GM12873 (cell line): ENCODE measurements at regions not wholly inside any gene's neighbourhood (a gene's known extent, or its start where the extent isn't known, plus 50 kb on each side); places are given as distances from the start of the nearest gene placed in this dataset.

Experiments
- CTCF ChIP-seq: IDR thresholded peaks from 2 replicates; pipeline ENCODE4 v1.5.1; 2012; ENCODE audit warnings: low read depth, mild to moderate bottlenecking, moderate library complexity, low read length, control low read depth; ENCODE audit not compliant: insufficient read depth; ENCODE audit errors: missing control alignments

GRCh38 chr6:44697327-44697726, 309.8 kb downstream of the CDC5L start:
- no peak for TF ChIP-seq CTCF

GRCh38 chr6:44698602-44699001, 311.1 kb downstream of the CDC5L start:
- no peak for TF ChIP-seq CTCF

DNA sequence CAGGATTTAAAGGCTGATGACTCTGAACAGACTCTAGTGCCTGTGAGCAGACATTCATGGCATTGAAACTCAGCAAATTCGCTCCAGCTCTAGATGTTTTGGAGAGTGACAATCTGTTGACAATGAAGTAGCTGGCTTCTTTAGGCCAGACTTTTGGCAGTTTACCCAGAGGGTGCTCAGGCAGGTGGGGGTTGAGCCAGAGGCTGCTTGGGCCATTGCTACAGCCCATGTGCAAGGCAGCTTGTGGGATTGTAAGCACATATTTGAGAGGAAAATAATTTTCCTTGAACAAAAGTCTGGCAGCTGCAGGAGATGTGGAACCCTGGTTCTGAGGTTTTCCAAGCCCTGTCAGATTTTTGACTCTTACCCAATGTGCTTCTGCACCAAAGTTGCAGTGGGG, 311.6 kb downstream of the CDC5L start:
- no peak for TF ChIP-seq CTCF

DNA sequence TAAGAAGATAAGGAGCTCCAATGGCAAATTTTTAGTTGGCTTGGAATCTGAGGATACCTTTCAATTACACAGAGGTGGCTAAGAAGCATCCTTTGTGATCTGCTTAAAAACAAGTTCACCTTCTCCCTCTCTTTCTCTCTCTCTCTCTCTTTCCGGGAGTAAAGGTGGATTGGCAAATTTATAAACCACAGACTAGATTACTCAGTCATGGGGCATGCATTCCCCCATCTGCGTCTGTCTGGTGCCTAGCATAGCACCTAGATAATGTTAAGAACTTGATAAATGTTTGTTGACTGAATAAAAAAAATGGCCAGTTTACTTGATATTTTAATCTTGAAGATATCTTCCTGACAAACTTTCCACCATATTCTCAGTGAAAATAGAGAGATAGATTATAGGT, 312.3 kb downstream of the CDC5L start:
- TF ChIP-seq CTCF: no peak

- no peak for TF ChIP-seq CTCF
These were observed 312.9 kb downstream of the CDC5L start for GRCh38 chr6:44700422-44700821.

DNA sequence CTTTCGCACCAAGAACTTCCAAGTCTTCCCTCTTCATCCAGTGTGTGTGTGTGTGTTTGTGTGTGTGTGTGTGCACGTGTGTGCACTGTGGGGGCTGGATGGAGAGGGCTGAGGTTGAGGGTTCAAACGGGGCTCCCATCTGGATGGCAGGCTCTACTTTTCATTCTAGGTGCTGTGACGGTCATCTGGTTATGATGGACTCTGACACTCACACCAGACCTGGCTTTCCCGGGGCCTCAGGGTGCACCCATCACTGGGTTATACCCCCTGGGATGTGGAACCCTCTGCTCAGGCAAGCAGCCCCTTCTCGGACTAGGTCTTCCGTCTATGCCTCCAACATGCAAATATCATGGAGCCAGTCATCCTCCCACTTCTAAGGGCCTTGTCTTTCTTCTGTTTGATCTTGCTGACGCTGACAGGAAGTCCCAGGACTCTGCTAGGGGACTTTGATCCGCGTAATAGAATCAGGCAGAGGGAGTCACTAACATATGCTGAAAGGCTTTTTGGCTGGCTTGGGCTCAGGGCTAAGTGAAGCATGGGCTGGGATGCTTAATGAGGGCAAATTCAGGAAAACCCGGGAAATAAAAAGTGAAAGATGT, 313.6 kb downstream of the CDC5L start:
- TF ChIP-seq CTCF: no peak

- TF ChIP-seq CTCF: no peak
These were observed 314.2 kb downstream of the CDC5L start for GRCh38 chr6:44701637-44702101.
